ENCODE measurements at regions not wholly inside any gene's neighbourhood (a gene's known extent, or its start where the extent isn't known, plus 50 kb on each side); places are given as distances from the start of the nearest gene placed in this dataset.

DNA sequence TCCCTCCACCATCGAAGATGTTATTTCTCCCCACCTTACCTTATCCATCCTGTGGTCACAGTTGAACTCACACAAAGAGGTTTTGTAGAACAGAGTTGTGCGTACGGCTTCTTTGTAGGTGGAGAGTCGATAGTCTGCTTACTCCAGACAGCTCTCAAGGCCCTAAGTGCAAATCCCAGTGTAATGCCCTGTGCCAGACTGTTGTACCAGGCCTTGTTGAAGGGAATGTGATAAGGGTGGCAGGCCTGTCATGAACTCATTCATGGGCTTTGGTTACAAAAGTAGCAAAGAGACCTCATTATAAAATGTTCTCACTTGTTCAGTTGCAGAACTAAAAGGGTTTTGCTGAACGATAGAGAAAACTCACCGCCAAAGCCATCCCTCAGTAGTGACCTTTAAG is 288.7 kb upstream of the CADM1 start:
- peaks cover 0 to 12% (median 2%) of the 10 kb centered on the region in 7 donors for H3K9me3 Mint-ChIP-seq
- H4K20me1 ChIP-seq (ENCODE audit: insufficient read depth, low read length), result no peaks in the 10 kb centered on the region
- no peaks in the 10 kb centered on the region for H3K27me3 ChIP-seq (ENCODE audit: control insufficient read depth in 2 of 2, insufficient read depth in 2 of 2, low read length in 2 of 2)
- H3K4me3 ChIP-seq (replicated peaks in 1 of 3; ENCODE audit: low read depth in 2 of 3, low read length in 3 of 3), result no peak overlapping the region
- H3K4me1 Mint-ChIP-seq, result no peaks in the 10 kb centered on the region
- H3K36me3 Mint-ChIP-seq, result no peaks in the 10 kb centered on the region
- H3K36me3 ChIP-seq (replicated peaks in 1 of 2; ENCODE audit: control insufficient read depth in 1 of 2, insufficient read depth in 2 of 2, low read length in 2 of 2), result no peaks in the 10 kb centered on the region
- no peak overlapping the region for H3K9ac ChIP-seq (ENCODE audit: insufficient read depth, low read length, poor library complexity, severe bottlenecking)
- no peaks in the 10 kb centered on the region for H3K4me1 ChIP-seq (ENCODE audit: control insufficient read depth in 1 of 2, insufficient read depth in 2 of 2, low read length in 2 of 2)
- H3K79me2 ChIP-seq (ENCODE audit: insufficient read depth, low read length), result no peaks in the 10 kb centered on the region
- no peaks in the 10 kb centered on the region for H3K9me3 ChIP-seq (replicated peaks in 1 of 2; ENCODE audit: control insufficient read depth in 1 of 2, insufficient read depth in 1 of 2, low read length in 2 of 2)
- peaks cover 4 to 12% (median 8%) of the 10 kb centered on the region in 3 donors for H3K27me3 Mint-ChIP-seq (ENCODE audit: low read depth in 3 of 3)
- H3K27ac Mint-ChIP-seq, result no peak overlapping the region
- H3K4me3 Mint-ChIP-seq, result no peak overlapping the region
- intact Hi-C loops (cut with micrococcal nuclease), result no loop called here
- no peak overlapping the region for H3K27ac ChIP-seq (ENCODE audit: low read depth in 1 of 2, low read length in 2 of 2)
- H3K4me2 ChIP-seq (replicated peaks; ENCODE audit: extremely low read depth, low read length, poor library complexity, severe bottlenecking), result no peak overlapping the region
- H2AFZ ChIP-seq (ENCODE audit: insufficient read depth, low read depth, low read length, poor library complexity, severe bottlenecking), result no peak overlapping the region
- TF ChIP-seq, protein P1, sequence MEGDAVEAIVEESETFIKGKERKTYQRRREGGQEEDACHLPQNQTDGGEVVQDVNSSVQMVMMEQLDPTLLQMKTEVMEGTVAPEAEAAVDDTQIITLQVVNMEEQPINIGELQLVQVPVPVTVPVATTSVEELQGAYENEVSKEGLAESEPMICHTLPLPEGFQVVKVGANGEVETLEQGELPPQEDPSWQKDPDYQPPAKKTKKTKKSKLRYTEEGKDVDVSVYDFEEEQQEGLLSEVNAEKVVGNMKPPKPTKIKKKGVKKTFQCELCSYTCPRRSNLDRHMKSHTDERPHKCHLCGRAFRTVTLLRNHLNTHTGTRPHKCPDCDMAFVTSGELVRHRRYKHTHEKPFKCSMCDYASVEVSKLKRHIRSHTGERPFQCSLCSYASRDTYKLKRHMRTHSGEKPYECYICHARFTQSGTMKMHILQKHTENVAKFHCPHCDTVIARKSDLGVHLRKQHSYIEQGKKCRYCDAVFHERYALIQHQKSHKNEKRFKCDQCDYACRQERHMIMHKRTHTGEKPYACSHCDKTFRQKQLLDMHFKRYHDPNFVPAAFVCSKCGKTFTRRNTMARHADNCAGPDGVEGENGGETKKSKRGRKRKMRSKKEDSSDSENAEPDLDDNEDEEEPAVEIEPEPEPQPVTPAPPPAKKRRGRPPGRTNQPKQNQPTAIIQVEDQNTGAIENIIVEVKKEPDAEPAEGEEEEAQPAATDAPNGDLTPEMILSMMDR (IDR thresholded peaks at IDR 0.05), result no peak
- WGBS (ENCODE audit: insufficient coverage), result 100% methylated on average over 4 of the region's 6 CpGs
- DNase-seq, result no peak

DNA sequence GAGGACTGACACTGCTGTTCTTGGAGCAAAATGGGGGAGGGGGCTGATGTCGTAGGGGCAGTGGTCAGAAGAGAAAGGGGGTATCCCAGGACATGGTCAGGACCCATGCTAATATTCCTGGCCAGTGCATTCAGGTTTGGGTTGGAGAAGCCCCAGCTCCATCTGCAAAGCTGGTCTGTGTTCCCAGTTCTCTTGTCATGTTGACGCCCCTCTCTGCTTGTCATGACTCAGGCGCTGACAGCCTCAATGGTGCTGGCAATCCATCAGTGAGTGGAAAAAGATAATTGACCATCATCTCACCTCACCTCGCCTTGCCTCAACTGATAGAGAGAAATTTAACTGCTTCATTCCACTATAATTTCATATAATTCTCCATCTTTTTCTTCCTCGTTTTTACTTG is 283.1 kb upstream of the CADM1 start:
- H3K4me3 ChIP-seq (replicated peaks in 1 of 3; ENCODE audit: low read depth in 2 of 3, low read length in 3 of 3), result no peak overlapping the region
- no peaks in the 10 kb centered on the region for H3K36me3 ChIP-seq (replicated peaks in 1 of 2; ENCODE audit: control insufficient read depth in 1 of 2, insufficient read depth in 2 of 2, low read length in 2 of 2)
- H3K9ac ChIP-seq (ENCODE audit: insufficient read depth, low read length, poor library complexity, severe bottlenecking), result no peak overlapping the region
- H3K36me3 Mint-ChIP-seq, result no peaks in the 10 kb centered on the region
- peaks cover 8 to 11% (median 9%) of the 10 kb centered on the region in 3 donors for H3K27me3 Mint-ChIP-seq (ENCODE audit: low read depth in 3 of 3)
- peaks cover 0 to 5% of the 10 kb centered on the region in 2 donors for H3K27me3 ChIP-seq (ENCODE audit: control insufficient read depth in 2 of 2, insufficient read depth in 2 of 2, low read length in 2 of 2)
- no peaks in the 10 kb centered on the region for H3K79me2 ChIP-seq (ENCODE audit: insufficient read depth, low read length)
- TF ChIP-seq, protein P1 (IDR thresholded peaks at IDR 0.05), result no peak
- no peak overlapping the region for H3K27ac ChIP-seq (ENCODE audit: low read depth in 1 of 2, low read length in 2 of 2)
- H3K4me3 Mint-ChIP-seq, result no peak overlapping the region
- H3K9me3 Mint-ChIP-seq, result peaks cover 0 to 16% (median 7%) of the 10 kb centered on the region in 7 donors
- WGBS (ENCODE audit: insufficient coverage), result 96% methylated on average over 3 of the region's 5 CpGs
- H3K4me2 ChIP-seq (replicated peaks; ENCODE audit: extremely low read depth, low read length, poor library complexity, severe bottlenecking), result no peak overlapping the region
- H4K20me1 ChIP-seq (ENCODE audit: insufficient read depth, low read length), result no peaks in the 10 kb centered on the region
- intact Hi-C loops (cut with micrococcal nuclease), result no loop called here
- H3K9me3 ChIP-seq (replicated peaks in 1 of 2; ENCODE audit: control insufficient read depth in 1 of 2, insufficient read depth in 1 of 2, low read length in 2 of 2), result no peaks in the 10 kb centered on the region
- no peak overlapping the region for H3K27ac Mint-ChIP-seq
- H3K4me1 Mint-ChIP-seq, result no peaks in the 10 kb centered on the region
- no peak overlapping the region for H2AFZ ChIP-seq (ENCODE audit: insufficient read depth, low read depth, low read length, poor library complexity, severe bottlenecking)
- no peaks in the 10 kb centered on the region for H3K4me1 ChIP-seq (ENCODE audit: control insufficient read depth in 1 of 2, insufficient read depth in 2 of 2, low read length in 2 of 2)
- no peak for DNase-seq

All from CD14-positive monocyte (primary cell).